Putamen (tissue), 1 donor: ENCODE measurements at regions not wholly inside any gene's neighbourhood (a gene's known extent, or its start where the extent isn't known, plus 50 kb on each side); places are given as distances from the start of the nearest gene placed in this dataset.
A peak's percentile ranks its signal among the peaks of the same experiment; 100 is the strongest.
"Not testable (repeated sequence)": the region's sequence is repeated elsewhere in the genome, so short reads cannot be mapped to it uniquely, and the experiment has no call there.

Experiments used
- DNase-seq: peaks from one replicate; pipeline ENCODE4 v3.0.0-alpha.2; 2016; ENCODE audit warnings: low spot score

DNA sequence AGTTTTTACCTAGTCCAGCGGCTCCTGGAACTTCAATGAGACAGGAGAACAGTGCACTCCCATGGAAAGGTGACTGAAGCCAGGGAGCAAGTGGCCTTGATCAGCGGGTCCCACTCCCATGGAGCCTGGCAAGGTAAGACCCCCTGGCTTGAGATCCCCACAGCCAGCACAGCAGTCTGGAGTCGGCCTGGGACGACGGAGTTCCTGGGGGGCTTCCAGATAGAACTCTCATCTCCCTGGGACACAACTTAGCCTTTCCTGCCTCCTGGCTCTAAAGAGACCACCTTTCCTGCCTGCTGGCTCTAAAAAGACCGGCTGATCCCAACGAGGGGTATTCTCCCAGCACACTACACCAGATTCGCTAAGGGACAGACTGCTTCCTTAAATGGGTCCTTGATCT lies 1279.0 kb upstream of the GOT2 start:
- DNase-seq, result no peak

DNA sequence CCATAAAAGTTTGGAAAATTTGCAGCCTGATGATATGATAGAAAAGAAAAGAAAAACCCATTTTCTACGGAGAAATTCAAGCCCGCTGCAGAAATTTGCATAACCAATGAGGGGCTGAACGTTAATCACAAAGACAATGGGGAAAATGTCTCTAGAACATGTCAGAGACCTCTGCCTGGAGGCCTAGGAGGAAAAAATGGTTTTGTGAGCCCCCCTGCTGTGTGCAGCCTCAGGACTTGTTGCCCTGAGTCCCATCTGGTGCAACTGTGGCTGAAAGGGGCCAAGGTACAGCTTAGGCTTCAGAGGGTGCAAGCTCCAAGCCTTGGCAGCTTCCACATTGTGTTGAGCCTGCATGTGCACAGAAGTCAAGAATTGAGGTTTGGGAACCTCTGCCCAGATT lies 1267.4 kb upstream of the GOT2 start:
- DNase-seq, result no peak

DNA sequence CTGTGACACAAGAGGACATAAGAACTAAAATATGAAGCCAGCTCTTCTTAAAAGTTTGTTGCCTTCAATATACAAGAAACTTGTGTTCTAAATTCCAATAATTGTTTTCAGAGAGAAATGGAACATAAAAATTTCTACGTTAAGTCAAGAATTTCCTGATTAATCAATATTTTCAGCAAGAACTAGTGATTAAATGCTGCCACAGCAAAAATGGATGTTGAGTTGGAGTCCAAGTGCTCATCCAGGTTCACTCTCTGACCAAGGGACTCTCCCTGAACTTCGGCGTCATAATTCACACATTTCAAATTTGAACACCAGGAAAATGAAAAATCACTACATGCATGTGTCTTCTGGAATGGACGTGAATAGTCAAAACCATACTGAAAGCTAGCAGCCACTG lies 1263.6 kb upstream of the GOT2 start:
- no peak for DNase-seq

DNA sequence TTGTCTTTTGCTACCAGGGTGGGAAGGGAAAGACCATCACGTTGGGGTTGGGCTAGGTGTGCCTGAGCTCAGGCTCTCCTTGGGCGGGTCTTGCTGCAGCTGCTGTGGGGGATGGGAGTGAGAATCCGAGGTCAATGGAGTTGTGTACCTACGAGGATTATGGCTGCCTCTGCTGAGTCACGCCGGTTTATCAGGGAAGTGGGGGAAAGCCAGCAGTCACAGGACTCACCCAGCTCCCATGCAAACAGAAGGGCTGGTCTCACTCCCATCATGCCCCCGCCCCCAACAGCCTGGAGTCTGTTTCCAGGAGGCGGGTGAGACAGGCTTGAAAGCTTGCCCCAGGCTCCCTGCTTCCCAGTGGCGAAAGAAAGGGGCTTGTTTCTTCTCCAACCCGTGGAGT lies 1259.0 kb upstream of the GOT2 start:
- no peak for DNase-seq

DNA sequence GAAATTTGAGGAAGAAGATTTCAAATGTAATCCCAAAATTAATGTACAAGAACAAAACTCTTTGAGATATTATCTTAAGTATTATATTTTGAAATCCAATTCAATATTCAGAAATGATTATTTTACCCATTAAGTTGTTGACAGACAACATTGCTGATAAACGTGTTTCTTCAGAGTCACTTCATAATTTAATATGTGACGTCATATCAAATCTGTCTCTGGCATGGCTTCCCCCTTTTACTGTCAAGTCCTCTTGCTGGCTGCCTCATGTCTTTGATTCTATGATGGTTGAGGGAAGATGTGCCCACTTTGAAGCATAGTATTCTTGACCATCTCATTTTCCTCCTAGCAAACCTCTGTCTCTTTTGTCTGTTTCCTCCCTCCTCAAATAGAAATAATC lies 1257.1 kb upstream of the GOT2 start:
- no peak for DNase-seq

DNA sequence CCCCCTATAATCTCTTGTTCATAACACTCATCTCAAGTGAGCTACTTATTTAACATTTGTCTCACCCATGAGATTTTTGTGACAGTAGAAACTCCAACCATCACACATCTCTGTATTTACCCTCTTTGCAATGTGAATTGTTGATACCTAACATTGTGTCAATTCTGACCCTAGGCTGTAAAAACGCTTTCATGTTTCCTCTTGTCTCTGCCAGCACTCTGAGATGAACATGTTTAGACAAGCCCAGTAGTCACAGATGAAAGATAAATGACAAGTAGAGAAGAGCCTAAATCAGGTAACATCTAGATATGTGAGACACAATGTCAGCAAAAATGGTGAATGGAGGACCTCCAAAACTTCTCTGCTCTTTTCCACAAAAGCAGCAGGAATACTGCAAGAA lies 1254.5 kb upstream of the GOT2 start:
- DNase-seq, result no peak

DNA sequence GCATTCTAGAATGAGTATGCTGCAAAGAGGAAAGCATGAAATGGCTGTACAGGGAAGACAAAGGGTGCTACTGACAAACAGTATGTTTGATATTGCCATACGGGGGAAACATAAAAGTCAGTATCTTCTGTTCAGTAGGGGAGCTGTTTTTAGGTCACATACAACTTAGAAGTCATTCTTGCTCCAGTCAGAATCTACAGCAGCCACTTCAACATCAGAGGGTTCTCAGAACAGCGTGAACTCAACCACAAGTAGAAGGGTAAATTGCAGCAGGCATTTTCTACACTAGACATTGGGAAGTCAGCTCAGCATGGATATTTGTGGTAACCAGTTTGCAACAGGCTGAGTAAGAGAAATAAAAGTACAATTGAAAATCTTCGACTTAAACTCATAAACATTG lies 1241.8 kb upstream of the GOT2 start:
- no peak for DNase-seq

DNA sequence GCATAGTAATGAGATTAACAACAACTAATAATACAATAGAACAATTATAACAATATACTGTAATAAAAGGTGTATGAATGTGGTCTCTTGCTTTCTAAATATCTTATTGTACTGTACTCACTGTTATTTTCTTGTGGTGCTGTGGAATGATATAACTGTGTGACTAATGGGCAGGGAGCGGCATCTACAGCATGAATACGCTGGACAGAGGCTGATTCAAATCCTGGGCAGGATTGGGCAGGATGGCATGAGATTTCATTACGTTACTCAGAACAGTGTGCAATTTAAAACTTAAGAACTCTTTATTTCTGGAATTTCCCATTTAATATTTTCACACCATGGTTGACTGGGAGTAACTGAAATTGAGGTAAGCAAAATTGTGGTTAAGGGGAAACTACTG lies 1239.8 kb upstream of the GOT2 start:
- no peak for DNase-seq

DNA sequence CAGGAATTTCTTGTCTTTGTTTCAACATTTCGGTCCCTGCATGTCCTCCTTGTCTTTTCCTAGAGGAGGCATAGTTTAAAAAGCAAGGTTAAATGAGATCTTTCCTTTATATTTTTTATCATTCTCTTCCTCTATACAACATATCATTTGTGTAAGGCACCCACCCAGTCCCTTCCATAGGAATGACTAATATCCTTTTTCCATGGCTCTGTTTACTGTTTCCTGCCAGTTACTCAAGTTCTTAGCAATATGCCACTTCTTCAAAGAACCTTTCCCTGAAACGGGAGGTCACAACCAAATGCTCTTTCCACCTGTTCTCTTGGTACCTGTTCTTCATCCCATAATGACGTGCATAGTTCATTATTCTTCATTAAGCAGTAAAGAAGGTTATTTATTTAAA lies 1237.1 kb upstream of the GOT2 start:
- no peak for DNase-seq

DNA sequence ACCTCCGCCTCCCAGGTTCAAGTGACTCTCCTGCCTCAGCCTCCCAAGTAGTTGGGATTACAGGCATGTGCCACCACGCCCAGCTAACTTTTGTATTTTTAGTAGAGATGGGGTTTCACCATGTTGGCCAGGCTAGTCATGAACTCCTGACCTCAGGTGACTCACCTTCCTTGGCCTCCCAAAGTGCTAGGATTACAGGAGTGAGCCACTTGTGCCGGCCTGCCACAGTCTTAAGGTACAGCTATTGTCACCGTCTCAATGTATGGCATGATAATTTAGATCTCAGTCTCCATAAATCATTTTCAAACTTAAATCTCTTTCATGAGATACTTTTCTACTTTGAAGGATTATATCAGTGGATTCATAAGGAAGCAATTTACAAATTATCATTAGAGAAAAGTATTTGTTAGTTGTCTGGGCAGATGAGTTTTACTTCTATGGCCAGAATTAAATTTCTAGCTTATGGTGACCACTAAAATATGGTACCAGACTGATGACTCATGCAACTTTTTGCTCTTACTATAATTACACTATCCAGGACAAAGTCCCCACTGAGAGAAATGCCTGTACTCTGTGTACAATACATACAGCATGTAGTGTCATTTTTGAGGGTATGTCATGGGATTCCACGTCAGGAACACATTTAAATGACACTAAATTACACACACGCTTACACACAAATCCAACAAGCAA lies 1230.3 kb upstream of the GOT2 start:
- no peak for DNase-seq

DNA sequence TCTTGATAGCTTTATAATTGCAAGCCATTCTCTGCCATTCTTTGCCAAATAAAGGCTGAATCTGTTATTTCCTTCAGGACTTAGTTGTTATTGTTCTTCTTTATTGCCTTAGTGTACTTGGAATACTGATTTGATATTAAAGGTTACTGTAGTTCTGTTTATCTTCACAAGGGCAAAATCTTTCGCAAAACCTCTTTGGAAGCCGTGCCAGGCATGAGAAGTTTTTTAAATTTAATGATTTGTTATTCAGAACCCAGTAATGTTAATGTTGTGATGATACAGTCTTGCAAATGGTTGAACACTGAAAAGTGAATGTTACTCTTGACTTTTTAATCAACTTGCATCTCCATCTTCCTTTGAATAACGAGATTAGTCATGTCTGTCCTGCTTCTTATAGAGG lies 1225.2 kb upstream of the GOT2 start:
- DNase-seq, result no peak

DNA sequence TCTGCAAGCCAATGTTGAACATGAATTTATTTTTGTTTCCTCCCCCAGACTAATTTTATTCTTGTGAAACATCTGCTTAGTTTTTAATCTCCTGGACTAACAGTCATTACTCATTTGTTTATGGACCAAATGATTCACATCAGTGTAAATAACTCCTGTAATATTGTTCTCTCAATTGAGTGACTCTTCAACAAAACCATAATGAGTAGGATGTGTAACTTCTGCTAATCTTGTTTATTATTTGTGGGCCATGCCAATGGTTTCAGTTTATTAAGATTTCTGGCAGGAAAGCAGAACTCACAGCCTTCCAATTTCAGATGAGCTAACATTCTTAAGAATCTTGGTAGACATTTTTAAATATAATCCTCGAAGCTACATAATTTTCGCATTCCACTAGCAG lies 1216.3 kb upstream of the GOT2 start:
- DNase-seq, result no peak

DNA sequence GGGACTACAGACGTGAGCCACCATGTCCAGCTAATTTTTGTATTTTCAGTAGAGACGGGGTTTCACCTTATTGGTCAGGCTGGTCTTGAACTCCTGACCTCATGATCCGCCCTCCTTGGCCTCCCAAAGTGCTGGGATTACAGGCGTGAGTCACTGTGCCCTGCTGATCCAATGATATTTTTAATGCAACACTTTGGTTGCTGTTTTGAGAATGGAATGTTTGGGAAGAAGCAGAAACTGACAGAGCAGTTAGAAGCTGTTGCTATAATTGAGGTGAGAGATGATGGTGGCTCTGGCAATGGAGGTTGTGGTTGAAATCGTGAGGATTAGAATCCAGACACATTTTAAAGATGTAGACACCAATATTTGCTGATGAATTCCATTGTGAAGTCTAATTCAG lies 1209.9 kb upstream of the GOT2 start:
- not testable (repeated sequence) for DNase-seq

DNA sequence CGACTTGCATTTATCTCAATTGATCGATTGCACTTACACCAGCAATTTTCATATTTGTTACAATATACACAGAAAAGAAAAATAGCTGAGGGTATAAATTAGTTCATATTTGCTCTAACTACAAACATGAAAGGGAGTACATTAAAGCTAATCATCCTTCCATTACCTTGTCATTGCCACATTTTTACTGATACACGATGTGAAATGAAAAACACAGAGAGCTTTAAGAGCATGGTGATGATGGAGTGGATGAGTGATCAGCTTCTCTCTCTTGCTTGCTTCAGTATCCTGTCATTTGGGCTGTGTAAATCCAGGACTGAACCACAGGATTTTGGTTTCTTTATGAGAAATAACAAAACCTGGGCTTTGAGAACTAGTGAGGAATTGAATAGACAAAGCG lies 1207.5 kb upstream of the GOT2 start:
- no peak for DNase-seq

DNA sequence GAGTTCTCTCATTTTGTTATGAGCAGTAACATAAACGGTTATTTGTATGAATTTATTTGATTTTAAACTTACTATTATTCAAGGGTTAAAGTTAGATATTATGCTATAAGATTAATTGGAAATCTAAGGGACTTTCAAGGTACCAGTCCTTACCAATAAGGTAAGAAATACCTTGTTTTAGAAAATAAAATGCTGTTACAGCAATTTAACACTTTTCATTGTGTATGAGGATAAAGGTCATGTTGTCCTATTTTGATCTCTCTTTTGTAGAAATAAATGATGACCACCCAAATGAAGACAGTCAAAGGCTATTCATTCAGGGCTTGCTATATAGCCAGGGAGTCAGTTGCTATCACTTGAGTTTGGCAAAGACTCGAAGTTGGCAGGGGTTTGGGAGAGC lies 1185.9 kb upstream of the GOT2 start:
- no peak for DNase-seq

DNA sequence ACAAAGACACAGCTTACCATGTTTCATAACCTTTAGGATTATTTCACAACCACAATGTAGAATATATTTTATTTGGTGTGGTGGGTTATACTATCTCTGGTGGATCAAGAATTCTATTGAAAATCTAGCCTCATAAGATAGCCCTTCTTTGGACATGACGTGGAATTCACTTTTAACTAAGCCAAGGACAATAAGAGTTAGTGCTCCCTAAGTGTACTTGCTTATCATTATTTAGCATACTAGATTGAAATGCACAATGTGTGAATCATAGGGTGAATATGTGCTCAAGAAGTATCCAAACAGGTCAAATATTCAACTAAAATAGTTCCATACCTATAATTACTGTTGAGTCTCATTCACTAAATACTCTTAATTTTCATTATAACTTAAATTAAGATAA lies 1179.5 kb upstream of the GOT2 start:
- DNase-seq, result no peak

DNA sequence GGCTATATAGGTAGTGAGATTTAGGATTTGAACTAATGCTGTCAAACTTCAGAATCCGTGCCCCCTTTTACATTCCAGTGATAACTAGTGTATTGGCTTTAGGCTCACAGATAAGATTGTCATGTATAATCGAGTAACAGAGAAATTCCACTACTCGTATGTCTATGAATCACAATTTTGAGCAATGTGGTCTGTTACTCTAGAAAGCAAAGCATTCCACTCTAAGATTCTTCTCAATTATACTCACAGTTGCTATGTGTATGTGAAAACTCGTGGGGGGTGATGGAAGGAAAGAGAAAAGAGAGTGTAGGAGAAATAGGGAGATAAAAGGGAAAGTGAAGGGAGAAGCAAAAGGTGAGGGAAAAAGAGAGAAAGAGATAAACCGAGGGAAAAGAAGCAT lies 1175.1 kb upstream of the GOT2 start:
- DNase-seq, result no peak

DNA sequence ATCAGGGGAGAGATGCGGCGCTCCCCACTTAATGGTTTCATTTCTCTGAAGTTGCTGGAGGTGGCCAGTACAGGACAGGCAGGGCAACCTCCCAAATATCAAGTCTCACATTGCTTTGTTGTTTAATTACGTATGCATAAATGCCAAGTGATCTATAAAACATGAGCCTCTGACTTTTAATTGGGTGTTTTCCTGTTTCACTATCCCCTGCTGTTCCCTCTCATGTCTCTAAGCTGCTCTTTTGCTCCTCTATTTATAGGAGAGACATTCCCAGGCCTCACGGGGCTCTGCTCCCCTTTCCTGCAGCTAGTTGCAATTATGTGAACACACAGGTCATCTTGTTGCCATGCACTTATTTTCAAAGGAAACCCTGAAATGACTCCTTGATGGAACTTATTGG lies 1173.5 kb upstream of the GOT2 start:
- no peak for DNase-seq

DNA sequence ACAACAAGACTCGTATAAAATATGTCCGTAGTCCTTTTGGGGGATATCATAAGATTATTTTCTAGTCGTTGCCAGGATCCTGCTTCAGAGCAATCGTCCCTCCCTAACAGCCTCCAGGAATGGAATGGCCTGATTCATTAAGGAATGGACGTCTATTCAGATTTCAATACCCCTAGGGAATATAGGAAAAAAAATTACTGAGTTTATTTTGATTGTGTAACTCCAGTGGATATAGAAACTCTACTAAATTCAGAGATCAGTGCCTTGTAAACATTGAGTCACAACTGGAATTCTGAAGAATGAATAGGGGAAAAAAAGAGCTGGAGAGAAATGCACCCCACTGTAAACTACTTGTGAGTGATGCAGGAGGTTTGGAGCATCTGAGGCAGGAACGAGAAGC lies 1171.5 kb upstream of the GOT2 start:
- DNase-seq, result no peak

DNA sequence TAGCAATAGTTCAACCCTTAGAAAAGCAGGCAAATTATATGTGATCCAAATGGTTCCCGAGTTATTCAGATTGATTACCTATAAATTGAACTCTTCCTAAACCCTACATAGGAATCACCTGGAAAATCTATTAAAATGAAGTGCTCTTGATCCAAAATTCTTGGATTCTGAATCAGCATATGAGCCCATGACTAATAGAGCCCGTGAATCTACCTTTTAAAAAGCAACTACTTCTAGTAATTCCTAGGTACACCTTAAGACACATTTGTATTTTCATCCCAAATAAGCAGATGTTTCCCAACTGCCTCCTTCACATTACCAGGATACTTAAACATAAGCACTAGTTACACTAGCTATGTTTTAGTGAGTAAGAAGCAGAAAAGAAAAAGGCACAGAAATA lies 1171.0 kb upstream of the GOT2 start:
- no peak for DNase-seq

DNA sequence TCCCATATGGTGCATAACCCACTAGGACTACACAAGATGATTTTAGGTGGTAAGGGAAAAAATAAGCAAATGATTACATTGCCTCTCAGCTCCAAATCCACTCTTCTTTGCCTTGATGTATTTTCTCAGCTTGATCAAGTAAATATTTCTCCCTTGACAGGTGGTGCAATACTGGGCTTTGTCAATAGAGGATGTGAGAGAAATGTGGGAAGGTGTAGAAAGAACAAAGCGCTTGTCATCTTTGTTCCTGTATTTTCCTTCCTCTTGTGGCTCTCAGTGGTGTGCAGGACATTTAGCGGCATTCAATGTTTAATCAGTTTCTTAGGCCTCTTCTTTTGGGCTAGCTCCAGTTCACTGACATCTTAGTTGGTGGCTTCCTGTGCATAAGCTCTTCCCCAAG lies 1165.8 kb upstream of the GOT2 start:
- no peak for DNase-seq

DNA sequence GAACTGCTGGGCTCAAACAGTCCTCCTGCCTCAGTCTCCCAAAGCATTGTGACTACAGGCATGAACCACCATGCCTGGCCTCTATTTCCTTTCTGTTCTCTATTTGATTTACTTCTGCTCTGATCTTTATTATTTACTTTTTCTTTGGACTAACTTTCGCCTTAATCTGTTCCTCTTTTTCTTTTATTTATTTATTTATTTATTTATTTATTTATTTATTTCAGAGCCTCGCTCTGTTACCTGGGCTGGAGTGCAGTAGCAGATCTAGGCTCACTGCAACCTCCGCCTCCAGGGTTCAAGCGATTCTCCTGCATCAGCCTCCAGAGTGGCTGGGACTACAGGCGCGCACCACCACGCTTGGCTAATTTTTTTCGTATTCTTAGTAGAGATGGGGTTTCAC lies 1158.3 kb upstream of the GOT2 start:
- DNase-seq, result no peak

DNA sequence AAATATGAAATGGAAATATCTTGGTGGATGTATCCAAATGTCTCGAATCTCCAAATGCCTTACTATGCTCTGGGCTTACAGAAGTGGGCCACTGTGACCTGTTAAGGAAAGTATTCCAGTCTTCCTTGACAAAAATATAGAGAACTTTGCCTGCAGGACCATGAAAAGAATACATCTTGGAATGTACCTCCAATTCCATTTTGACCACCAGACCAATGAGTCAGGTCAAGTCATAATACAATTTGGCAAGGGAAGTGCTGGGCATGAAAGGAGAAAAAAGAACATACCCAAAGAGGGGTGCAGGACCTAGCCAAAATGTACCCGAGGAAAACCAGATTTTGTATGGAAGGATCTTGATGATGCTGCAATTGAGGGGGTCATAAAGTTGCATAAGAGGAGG lies 1153.7 kb upstream of the GOT2 start:
- DNase-seq, result no peak

DNA sequence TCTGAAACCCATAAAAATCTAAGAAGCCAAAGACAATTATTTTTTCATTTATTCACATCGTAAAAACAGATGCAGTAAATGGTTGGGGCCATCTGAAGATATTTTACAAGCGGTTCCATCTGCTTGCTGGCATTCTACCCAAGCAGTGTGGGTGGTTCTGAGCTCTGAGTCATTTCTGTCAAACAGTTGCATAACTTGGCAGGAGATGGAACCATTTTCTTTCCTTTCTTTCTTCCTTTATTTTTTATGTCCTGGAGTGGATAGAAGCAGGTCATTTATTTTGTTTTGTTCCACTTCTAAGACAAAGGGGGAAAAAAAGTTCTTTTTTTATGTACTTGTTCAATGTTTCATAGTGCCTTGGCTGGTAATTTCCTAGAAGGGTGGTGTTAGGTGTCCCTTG lies 1151.9 kb upstream of the GOT2 start:
- DNase-seq, result peak; percentile 22

DNA sequence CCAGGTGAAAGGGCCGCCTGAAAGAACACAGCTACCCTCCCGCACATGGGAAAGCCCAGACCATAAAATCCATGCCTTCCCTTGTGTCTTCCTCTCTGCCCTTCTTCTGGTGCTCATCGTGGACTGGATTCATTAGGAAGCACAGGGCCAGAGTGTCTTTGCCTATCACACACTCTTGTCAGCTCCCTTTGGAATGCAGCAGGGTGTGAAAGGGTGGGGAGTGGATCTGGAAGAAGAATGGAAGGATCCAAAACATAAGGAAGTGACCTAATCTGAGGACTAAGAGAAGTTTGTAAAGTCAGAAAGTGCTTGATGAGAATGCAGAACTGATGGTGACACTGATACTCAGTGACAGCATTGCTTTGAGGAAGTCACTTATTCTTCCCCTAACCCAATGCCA lies 1147.3 kb upstream of the GOT2 start:
- DNase-seq, result no peak
